Stimulated activated CD4-positive, alpha-beta T cell treated with anti-CD3 and anti-CD28 coated beads, Interleukin-1b, Interleukin-23, amount 100 ng/mL, for 1 hour (primary cell): ENCODE measurements at regions not wholly inside any gene's neighbourhood (a gene's known extent, or its start where the extent isn't known, plus 50 kb on each side); places are given as distances from the start of the nearest gene placed in this dataset.
"Not testable (repeated sequence)": the region's sequence is repeated elsewhere in the genome, so short reads cannot be mapped to it uniquely, and the experiment has no call there.

Source experiments
- DNase-seq, 2 donors: peaks; one replicate each; pipeline ENCODE4 v3.0.0-alpha.2; 2020; ENCODE audit warnings: low read depth in 2 of 2

DNA sequence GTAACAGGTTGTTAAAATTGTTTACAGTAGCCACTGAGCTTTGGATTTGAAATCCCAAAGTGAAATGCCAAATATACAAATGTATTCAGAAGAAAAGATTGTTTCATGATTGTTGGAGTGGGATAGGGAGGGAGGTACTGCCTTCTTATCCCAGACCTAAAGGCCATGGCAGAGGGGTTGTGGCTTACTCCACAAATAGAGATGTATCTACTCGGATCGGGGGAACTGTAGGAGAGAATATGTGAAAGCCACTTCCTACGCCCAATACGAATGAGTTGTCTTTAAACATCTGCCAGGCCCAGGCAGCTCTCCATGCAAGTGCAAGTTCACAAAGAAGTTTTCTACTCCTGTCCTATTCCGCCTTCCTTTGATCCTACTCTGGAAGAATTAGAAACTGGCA is 150.2 kb upstream of the PRSS12 start:
- not testable (repeated sequence) for DNase-seq

DNA sequence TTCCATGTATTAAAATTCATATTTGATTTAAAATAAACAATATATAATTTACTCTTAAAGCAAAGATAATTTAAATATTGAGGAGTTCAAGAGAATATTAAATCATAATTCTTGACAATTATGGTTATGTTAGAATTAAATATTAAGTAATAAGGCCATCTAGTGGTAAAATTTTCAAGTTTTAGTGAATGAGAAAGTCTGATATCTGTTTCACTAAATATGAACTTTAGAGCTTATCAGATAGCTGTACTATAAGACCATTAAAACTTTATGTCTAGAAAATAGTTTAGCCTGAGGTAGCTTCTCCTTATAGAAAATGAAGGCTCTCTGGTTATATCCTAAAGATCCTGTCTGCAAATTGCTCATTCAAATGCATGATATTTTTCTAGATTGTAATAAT is 152.1 kb upstream of the PRSS12 start:
- DNase-seq: not testable (repeated sequence)

- not testable (repeated sequence) for DNase-seq
These were observed 152.7 kb upstream of the PRSS12 start for GRCh38 chr4:118505491-118505890.

DNA sequence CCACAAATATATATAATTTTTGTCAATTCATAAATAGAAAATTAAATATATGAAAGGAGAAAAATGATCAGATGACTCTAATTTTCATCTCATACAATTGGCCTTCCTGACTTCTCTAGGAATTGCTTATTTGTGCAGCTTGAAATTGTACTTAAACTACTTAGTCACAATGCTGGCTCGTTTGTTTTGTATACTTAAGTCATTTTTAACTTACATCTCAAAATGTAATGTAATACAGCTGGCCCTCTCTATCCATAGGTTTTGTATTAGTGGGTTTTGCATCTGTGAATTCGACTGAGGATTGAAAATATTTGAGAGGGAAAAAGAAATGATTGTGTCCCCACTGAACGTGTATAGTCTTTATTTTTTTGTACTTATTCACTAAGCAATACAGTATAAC is 160.1 kb upstream of the PRSS12 start:
- DNase-seq: not testable (repeated sequence)

DNA sequence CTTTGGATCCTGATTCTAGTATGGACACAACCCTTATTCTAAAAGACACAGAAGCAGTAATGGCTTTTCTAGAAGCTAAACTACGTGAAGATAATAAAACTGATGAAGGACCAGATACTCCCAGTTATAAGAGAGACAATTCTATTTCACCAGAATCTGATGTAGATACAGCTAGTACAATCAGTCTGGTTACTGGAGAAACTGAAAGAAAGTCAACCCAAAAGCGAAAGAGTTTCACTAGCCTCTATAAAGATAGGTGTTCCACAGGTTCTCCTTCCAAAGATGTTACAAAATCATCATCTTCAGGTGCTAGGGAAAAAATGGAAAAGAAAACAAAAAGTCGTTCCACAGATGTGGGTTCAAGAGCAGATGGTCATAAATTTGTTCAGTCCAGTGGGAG is 161.5 kb upstream of the PRSS12 start:
- not testable (repeated sequence) for DNase-seq

DNA sequence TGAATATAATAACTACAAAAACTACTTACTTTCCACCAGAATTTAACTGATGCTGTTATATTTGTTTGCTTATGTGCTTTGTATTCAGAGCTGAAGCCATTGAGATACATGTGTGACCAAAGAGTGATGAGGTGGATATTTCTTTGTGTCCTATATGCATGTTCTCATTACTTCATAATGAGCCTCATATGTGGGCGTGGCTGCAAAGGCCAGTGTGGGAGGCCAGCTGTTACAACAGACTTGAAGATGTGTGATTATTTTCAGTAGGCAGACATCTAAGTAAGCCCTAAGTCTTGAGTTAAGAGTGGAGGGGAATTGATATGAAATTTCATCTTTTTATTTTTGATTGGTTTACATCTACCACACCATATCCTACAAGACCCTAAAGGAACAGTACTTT is 163.3 kb upstream of the PRSS12 start:
- not testable (repeated sequence) for DNase-seq

- not testable (repeated sequence) for DNase-seq
These were observed 155.1 kb upstream of the METTL14 start for GRCh38 chr4:118530107-118530506.

DNA sequence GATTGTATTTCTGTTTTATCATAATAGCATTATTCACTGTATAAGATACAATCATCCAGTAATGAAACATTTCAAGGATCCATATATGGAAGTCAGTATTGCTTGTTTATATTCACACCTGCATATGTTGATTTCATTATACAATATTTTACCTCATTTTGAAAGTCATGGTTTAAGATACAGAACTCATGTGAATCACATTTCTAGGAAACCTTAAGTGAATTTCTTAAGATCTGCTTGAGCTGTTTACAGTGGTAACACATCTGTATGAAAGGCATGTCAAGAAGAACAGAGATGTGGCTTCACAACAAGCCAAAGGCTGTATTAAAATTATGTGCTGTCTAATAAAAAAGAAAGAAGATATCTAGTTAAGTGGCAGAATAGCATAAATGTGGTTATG is 153.2 kb upstream of the METTL14 start:
- DNase-seq: not testable (repeated sequence)

- not testable (repeated sequence) for DNase-seq
These were observed 149.4 kb upstream of the METTL14 start for GRCh38 chr4:118535788-118536187.

- not testable (repeated sequence) for DNase-seq
These were observed 145.6 kb upstream of the METTL14 start for GRCh38 chr4:118539412-118540077.

GRCh38 chr4:118556576-118556975 is 128.6 kb upstream of the METTL14 start:
- not testable (repeated sequence) for DNase-seq

- no peak for DNase-seq
These were observed 127.8 kb upstream of the METTL14 start for GRCh38 chr4:118557298-118557851.

GRCh38 chr4:118558188-118558587 is 127.0 kb upstream of the METTL14 start:
- DNase-seq: not testable (repeated sequence)

- DNase-seq: not testable (repeated sequence)
These were observed 123.6 kb upstream of the METTL14 start for GRCh38 chr4:118561559-118561958.

DNA sequence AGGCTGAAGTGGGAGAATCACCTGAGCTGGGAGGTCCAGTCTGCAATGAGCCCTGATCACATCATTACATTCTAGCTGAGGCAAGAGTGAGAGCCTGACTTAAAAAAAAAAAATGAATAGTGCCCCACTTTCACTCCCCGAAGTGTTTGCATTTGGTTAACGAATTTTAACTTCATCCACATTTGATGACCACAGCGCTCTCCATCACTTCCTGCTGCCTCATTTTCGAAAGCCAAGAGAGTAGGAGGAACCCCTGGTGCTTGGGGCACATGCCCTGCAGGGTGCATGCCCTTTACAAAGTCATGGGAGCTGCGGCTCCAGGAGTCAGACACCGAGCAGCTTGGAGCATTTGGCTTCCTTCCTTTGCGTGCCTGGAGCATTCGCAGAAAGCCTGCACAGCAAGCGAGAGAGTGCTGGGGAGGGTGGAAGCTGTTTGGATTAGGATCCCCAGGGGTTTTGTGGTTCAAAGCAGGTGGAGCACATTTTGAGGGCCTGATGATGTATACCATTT is 119.1 kb upstream of the METTL14 start:
- not testable (repeated sequence) for DNase-seq

DNA sequence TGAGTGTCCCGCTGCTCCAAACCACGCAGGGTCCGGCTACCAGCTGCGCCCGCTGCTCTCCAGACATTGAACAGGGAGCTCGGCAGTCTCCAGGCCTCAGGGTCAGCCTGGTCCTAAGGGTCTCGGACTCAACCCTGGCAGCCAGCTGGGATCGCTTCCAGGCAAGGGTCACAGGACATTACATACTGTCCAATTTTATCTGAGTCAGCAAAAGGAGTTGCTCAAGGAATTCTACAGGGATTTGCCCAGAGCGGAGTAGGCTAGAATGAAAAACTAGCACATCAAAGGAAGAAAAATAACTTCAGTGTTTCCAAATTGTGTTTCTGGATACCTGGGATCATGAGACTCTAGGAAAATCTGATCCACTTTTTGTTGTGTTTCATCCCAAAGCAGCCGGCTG is 112.2 kb upstream of the METTL14 start:
- not testable (repeated sequence) for DNase-seq

DNA sequence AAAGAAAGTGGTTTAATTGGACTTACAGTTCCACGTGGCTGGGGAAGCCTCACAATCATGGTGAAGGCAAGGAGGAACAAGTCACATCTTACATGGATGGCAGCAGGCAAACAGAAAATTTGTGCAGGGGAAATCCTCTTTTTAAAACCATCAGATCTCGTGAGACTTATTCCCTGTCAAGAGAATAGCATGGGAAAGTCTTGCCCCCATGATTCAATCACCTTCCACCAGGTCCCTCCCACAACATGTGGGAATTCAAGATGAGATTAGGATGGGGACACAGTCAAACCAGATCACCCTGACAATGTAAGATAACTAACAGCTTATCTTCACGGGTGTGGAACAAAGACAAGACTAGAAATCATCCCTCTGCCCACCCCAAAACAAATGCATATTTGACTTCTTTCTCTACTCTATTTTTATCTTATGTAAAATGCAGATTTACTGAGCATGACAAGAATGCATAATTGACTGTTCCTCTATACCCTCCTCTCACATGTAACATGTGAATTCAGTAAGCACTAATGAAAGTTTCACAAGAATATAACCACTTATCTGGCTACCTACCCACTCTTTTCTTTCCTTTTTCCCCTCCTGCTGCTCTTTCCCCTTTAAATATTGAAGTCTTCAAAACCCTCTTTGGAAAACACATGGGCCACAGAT is 110.8 kb upstream of the METTL14 start:
- not testable (repeated sequence) for DNase-seq

DNA sequence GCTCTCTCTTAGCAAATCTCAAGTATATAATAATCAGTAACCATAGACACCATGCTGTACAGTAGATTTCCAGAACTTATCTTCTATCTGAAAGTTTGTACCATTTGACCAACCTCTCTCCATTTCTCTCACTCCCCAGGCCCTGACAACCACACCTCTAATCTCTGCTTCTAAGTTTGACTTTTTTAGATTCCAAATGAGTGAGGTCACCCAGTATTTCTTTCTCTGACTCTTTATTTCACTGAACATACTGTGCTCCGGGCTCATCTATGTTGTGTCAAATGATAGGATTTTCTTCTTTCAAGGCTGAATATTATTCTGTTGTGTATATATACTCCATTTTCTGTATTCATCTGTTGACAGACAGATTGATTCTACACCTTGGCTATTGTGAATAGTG is 110.1 kb upstream of the METTL14 start:
- not testable (repeated sequence) for DNase-seq

- DNase-seq: not testable (repeated sequence)
These were observed 109.5 kb upstream of the METTL14 start for GRCh38 chr4:118575726-118576125.

GRCh38 chr4:118576709-118577219 is 108.4 kb upstream of the METTL14 start:
- DNase-seq: not testable (repeated sequence)

- DNase-seq: no peak
These were observed 100.2 kb upstream of the METTL14 start for GRCh38 chr4:118585015-118585414.

DNA sequence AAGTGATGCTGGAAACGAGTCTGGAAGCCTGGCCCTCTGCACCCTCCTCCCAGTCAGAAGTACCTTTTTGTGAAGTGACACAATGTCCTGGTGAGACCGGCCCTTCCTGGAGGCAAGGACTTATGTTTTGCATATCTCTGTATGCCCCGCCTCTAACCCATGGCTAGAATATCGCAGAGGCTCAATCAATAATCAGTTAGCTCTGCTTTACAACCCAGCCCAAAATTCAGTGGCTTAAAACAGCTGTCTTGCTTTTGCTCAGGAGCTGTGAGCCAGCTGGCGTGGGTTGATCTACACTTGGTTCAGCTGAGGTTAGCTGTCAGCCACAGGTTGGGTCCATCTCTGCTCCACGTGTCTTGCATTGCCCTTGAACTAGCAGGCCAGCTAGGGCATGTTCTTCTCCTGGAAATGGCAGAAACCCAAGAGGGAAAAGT is 98.8 kb upstream of the METTL14 start:
- DNase-seq: no peak
